ENCODE measurements at regions not wholly inside any gene's neighbourhood (a gene's known extent, or its start where the extent isn't known, plus 50 kb on each side); places are given as distances from the start of the nearest gene placed in this dataset.

DNA sequence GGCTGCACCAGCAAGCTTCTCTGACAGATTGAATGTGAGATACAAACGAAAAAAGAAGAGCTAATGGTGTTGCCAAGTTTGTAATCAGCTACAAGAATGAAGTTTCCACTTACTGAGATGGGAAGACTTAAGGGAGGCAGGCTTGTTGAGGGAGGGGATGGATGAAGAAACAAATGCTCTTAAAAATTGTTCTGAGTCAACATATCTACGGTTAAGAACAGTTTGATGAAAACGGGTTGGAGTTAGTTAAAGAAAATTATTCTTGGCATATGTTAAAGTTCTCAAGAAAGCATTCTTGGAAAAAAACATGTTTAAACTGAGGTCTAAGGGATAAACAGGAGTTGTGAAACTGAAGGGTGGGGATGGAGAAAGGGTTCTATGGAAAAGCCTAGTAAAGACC is 816.3 kb upstream of the HS3ST1 start:
- Histone ChIP-seq H3K9me3 (no peaks in the 10 kb centered on the region), H3K9ac (ENCODE audit: low read depth in 2 of 2, low read length in 2 of 2) (no peak overlapping the region), H3K27me3 (no peaks in the 10 kb centered on the region), H3K4me1 (no peaks in the 10 kb centered on the region), H3K36me3 (no peaks in the 10 kb centered on the region), H3K27ac (no peak overlapping the region), H3K4me3 (no peak overlapping the region)
- intact Hi-C loops (cut with DNase I), result no loop called here
- TF ChIP-seq, protein P1, sequence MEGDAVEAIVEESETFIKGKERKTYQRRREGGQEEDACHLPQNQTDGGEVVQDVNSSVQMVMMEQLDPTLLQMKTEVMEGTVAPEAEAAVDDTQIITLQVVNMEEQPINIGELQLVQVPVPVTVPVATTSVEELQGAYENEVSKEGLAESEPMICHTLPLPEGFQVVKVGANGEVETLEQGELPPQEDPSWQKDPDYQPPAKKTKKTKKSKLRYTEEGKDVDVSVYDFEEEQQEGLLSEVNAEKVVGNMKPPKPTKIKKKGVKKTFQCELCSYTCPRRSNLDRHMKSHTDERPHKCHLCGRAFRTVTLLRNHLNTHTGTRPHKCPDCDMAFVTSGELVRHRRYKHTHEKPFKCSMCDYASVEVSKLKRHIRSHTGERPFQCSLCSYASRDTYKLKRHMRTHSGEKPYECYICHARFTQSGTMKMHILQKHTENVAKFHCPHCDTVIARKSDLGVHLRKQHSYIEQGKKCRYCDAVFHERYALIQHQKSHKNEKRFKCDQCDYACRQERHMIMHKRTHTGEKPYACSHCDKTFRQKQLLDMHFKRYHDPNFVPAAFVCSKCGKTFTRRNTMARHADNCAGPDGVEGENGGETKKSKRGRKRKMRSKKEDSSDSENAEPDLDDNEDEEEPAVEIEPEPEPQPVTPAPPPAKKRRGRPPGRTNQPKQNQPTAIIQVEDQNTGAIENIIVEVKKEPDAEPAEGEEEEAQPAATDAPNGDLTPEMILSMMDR (IDR thresholded peaks at IDR 0.05), result no peak
- DNase-seq, result no peak

DNA sequence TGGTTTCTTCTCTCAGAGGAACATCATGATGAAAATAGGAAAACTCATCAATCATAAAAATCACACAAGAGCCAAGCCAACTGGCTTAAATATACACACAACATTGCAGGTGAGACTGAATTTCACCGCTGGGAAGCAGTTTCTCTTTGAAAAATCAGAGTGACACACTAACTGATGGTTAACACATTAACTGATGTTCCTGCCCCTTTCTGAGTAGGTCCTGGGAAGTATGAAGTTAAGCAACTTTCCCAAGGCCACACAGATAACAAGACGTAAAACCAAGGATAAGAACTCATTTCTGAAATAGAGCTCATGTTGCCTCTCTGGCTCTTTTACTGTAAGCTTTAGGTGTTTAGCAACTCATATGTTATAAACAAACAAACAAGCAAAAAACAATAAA is 813.7 kb upstream of the HS3ST1 start:
- no peaks in the 10 kb centered on the region for H3K27me3 ChIP-seq
- H3K27ac ChIP-seq, result no peak overlapping the region
- H3K4me3 ChIP-seq, result no peak overlapping the region
- intact Hi-C loops (cut with DNase I), result no loop called here
- H3K9ac ChIP-seq (ENCODE audit: low read depth in 2 of 2, low read length in 2 of 2), result no peak overlapping the region
- H3K9me3 ChIP-seq, result no peaks in the 10 kb centered on the region
- no peak for DNase-seq
- H3K4me1 ChIP-seq, result no peaks in the 10 kb centered on the region
- no peaks in the 10 kb centered on the region for H3K36me3 ChIP-seq
- TF ChIP-seq, protein P1 (IDR thresholded peaks at IDR 0.05), result no peak

DNA sequence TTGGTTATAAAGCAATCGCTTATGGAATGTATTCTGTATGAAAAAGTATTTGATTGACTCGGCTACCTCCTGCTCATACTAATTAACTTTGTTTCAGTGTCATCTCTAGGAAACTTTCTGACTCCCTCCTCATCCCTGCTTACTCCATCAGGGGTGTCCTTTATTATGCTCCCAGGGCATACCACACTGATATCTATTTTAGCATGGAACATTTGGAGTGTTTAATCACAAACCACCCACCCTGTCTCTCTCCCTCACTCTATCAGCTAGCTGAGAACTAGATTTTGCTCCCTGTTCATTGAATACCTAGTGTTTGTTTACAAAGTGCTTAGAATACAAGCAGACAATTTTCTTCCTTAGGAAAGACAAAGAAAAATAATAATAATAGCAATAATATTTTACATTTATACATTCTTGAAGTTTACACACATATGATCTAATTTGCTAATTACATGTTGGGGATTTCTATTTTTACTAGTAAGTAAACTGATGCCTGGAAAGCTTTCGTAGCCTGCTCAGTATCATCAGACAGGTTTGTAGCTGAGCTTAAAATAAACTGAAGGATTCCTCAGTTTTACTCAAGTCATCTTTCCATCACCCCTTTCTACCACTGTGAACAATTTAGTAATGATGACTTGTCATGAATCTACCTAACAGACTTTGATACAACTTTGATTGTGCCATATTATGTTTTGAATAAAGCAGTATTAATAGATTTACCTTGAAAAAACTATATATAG is 811.4 kb upstream of the HS3ST1 start:
- no peaks in the 10 kb centered on the region for H3K9me3 ChIP-seq
- no peaks in the 10 kb centered on the region for H3K36me3 ChIP-seq
- no peak overlapping the region for H3K9ac ChIP-seq (ENCODE audit: low read depth in 2 of 2, low read length in 2 of 2)
- TF ChIP-seq, protein P1 (IDR thresholded peaks at IDR 0.05), result no peak
- no peak overlapping the region for H3K4me3 ChIP-seq
- DNase-seq, result no peak
- no peaks in the 10 kb centered on the region for H3K4me1 ChIP-seq
- no peaks in the 10 kb centered on the region for H3K27me3 ChIP-seq
- intact Hi-C loops (cut with DNase I), result no loop called here
- no peak overlapping the region for H3K27ac ChIP-seq

DNA sequence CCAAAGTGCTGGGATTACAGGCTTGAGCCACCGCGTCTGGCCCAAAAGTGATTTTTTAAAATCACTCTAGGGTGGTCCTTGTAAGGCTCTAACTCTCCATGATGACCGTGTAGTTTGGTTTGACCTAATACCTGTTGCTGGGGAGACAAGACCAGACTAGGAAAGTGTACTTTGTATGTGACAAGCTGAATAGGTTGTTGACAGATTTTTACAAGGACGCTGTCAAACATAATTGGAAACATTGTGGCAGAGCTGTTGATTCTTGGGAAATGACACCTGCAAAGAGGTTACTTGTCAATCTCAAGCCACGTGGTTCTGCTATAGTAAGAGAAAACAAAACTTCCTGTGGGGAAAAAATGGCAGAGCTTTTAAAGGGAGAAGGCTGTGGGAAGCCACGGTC is 802.4 kb upstream of the HS3ST1 start:
- TF ChIP-seq, protein P1 (IDR thresholded peaks at IDR 0.05), result no peak
- Histone ChIP-seq H3K27ac (no peak overlapping the region), H3K27me3 (no peaks in the 10 kb centered on the region), H3K4me3 (no peak overlapping the region), H3K36me3 (no peaks in the 10 kb centered on the region), H3K9ac (ENCODE audit: low read depth in 2 of 2, low read length in 2 of 2) (no peak overlapping the region), H3K4me1 (no peaks in the 10 kb centered on the region), H3K9me3 (no peaks in the 10 kb centered on the region)
- intact Hi-C loops (cut with DNase I), result no loop called here
- no peak for DNase-seq

DNA sequence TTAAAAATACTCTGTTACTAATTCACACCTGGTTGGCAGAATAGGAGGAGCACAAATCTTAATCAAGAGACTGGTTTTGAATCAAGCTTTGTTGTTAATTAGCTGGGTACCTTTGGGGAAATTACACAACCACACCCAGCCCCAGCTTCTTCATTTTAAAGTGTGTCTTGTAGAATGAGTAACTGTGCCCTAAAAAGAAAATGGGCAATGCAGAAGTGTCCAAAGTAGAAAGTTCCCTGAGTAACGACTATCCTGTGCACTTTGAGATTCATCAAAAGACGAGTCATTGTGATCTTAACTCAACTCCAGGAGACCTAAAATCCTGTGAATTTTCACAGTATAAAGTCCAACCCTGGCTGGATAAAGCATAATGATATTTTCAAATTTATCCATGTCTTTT is 792.3 kb upstream of the HS3ST1 start:
- Histone ChIP-seq H3K9ac (ENCODE audit: low read depth in 2 of 2, low read length in 2 of 2) (no peak overlapping the region), H3K27me3 (no peaks in the 10 kb centered on the region), H3K4me3 (no peak overlapping the region), H3K27ac (no peak overlapping the region), H3K36me3 (no peaks in the 10 kb centered on the region), H3K9me3 (no peaks in the 10 kb centered on the region), H3K4me1 (no peaks in the 10 kb centered on the region)
- TF ChIP-seq, protein P1 (IDR thresholded peaks at IDR 0.05), result no peak
- intact Hi-C loops (cut with DNase I), result no loop called here
- DNase-seq, result no peak

Measured in colonic mucosa (tissue), 4 donors.